Mucosa of rectum (tissue), 2 donors: ENCODE measurements at regions not wholly inside any gene's neighbourhood (a gene's known extent, or its start where the extent isn't known, plus 50 kb on each side); places are given as distances from the start of the nearest gene placed in this dataset.

Experiments
- H3K27ac ChIP-seq, 2 donors: one replicate each; pipeline ENCODE4 v1.7.0; 2013; ENCODE audit warnings: inconsistent platforms in 2 of 2, low read depth in 2 of 2, low read length in 2 of 2
- H3K27me3 ChIP-seq, 2 donors: one replicate each; pipeline ENCODE4 v1.7.0; 2013; ENCODE audit warnings: low read length in 2 of 2; ENCODE audit not compliant: control insufficient read depth in 2 of 2, insufficient read depth in 2 of 2
- H3K36me3 ChIP-seq, 2 donors: one replicate each; pipeline ENCODE4 v1.7.0; 2013; ENCODE audit warnings: low read length in 2 of 2; ENCODE audit not compliant: control insufficient read depth in 2 of 2, insufficient read depth in 2 of 2
- H3K4me1 ChIP-seq, 2 donors: one replicate each; pipeline ENCODE4 v1.7.0; 2013; ENCODE audit warnings: low read length in 2 of 2, mild to moderate bottlenecking in 1 of 2; ENCODE audit not compliant: control insufficient read depth in 2 of 2, insufficient read depth in 2 of 2
- H3K4me3 ChIP-seq, 2 donors: one replicate each; pipeline ENCODE4 v1.7.0; 2013; ENCODE audit warnings: low read length in 2 of 2
- H3K9ac ChIP-seq, 2 donors: one replicate each; pipeline ENCODE4 v1.7.0; 2013; ENCODE audit warnings: low read length in 2 of 2, low read depth in 1 of 2, mild to moderate bottlenecking in 1 of 2
- H3K9me3 ChIP-seq, 2 donors: one replicate each; pipeline ENCODE4 v1.7.0; 2013; ENCODE audit warnings: low read length in 2 of 2; ENCODE audit not compliant: control insufficient read depth in 2 of 2
- donor health status: healthy.
- donor health status: Normal muscosa, but diverticular disease.

- Histone ChIP-seq H3K36me3 (no peaks in the 10 kb centered on the region), H3K9ac (no peak overlapping the region)
Observed at GRCh38 chr1:60598041-60598910, 484.1 kb upstream of the NFIA start.

GRCh38 chr1:60596791-60597750, 485.3 kb upstream of the NFIA start:
- no peaks in the 10 kb centered on the region for H3K4me1 ChIP-seq
- no peaks in the 10 kb centered on the region for H3K9me3 ChIP-seq
- H3K4me3 ChIP-seq: no peak overlapping the region

More at GRCh38 chr1:60598041-60598910, 484.1 kb upstream of the NFIA start:
- Histone ChIP-seq H3K27ac (no peak overlapping the region), H3K27me3 (no peaks in the 10 kb centered on the region), H3K4me3 (no peak overlapping the region), H3K4me1 (no peaks in the 10 kb centered on the region), H3K9me3 (no peaks in the 10 kb centered on the region)

GRCh38 chr1:60591583-60591982, 490.8 kb upstream of the NFIA start:
- no peak overlapping the region for H3K27ac ChIP-seq
- no peak overlapping the region for H3K4me3 ChIP-seq
- no peaks in the 10 kb centered on the region for H3K27me3 ChIP-seq
- no peaks in the 10 kb centered on the region for H3K4me1 ChIP-seq
- no peaks in the 10 kb centered on the region for H3K9me3 ChIP-seq
- H3K9ac ChIP-seq: no peak overlapping the region
- H3K36me3 ChIP-seq: no peaks in the 10 kb centered on the region

More at GRCh38 chr1:60596791-60597750, 485.3 kb upstream of the NFIA start:
- H3K27me3 ChIP-seq: no peaks in the 10 kb centered on the region
- H3K9ac ChIP-seq: no peak overlapping the region
- H3K36me3 ChIP-seq: no peaks in the 10 kb centered on the region
- no peak overlapping the region for H3K27ac ChIP-seq

GRCh38 chr1:60589916-60590315, 492.4 kb upstream of the NFIA start:
- H3K4me1 ChIP-seq: no peaks in the 10 kb centered on the region
- H3K4me3 ChIP-seq: no peak overlapping the region
- no peaks in the 10 kb centered on the region for H3K27me3 ChIP-seq
- H3K27ac ChIP-seq: no peak overlapping the region
- H3K9me3 ChIP-seq: peaks cover 0 to 3% of the 10 kb centered on the region in 2 donors
- H3K9ac ChIP-seq: no peak overlapping the region
- no peaks in the 10 kb centered on the region for H3K36me3 ChIP-seq

- Histone ChIP-seq H3K4me1 (no peaks in the 10 kb centered on the region), H3K9me3 (peaks cover 0 to 3% of the 10 kb centered on the region in 2 donors), H3K4me3 (no peak overlapping the region), H3K36me3 (no peaks in the 10 kb centered on the region), H3K9ac (no peak overlapping the region), H3K27ac (no peak overlapping the region), H3K27me3 (no peaks in the 10 kb centered on the region)
Observed at GRCh38 chr1:60589046-60589748, 493.2 kb upstream of the NFIA start.

GRCh38 chr1:60584371-60584770, 498.0 kb upstream of the NFIA start:
- Histone ChIP-seq H3K9ac (no peak overlapping the region), H3K4me3 (no peak overlapping the region), H3K4me1 (no peaks in the 10 kb centered on the region), H3K27ac (no peak overlapping the region), H3K9me3 (peaks cover 0 to 6% of the 10 kb centered on the region in 2 donors), H3K36me3 (no peaks in the 10 kb centered on the region), H3K27me3 (no peaks in the 10 kb centered on the region)

- H3K4me1 ChIP-seq: no peaks in the 10 kb centered on the region
- no peak overlapping the region for H3K9ac ChIP-seq
- no peak overlapping the region for H3K27ac ChIP-seq
- H3K27me3 ChIP-seq: no peaks in the 10 kb centered on the region
- peaks cover 0 to 6% of the 10 kb centered on the region in 2 donors for H3K9me3 ChIP-seq
- H3K4me3 ChIP-seq: no peak overlapping the region
- no peaks in the 10 kb centered on the region for H3K36me3 ChIP-seq
Observed at GRCh38 chr1:60583696-60584095, 498.7 kb upstream of the NFIA start.

GRCh38 chr1:60581455-60582220, 500.7 kb upstream of the NFIA start:
- no peaks in the 10 kb centered on the region for H3K36me3 ChIP-seq
- no peak overlapping the region for H3K4me3 ChIP-seq
- H3K27me3 ChIP-seq: no peaks in the 10 kb centered on the region
- no peaks in the 10 kb centered on the region for H3K4me1 ChIP-seq
- H3K27ac ChIP-seq: no peak overlapping the region
- no peak overlapping the region for H3K9ac ChIP-seq
- H3K9me3 ChIP-seq: peaks cover 0 to 6% of the 10 kb centered on the region in 2 donors

GRCh38 chr1:60577029-60577428, 503.5 kb upstream of the C1orf87 start:
- H3K27me3 ChIP-seq: no peaks in the 10 kb centered on the region
- no peaks in the 10 kb centered on the region for H3K36me3 ChIP-seq
- no peak overlapping the region for H3K4me3 ChIP-seq
- no peak overlapping the region for H3K27ac ChIP-seq
- no peaks in the 10 kb centered on the region for H3K9me3 ChIP-seq
- no peak overlapping the region for H3K9ac ChIP-seq
- no peaks in the 10 kb centered on the region for H3K4me1 ChIP-seq
